ENCODE measurements at regions not wholly inside any gene's neighbourhood (a gene's known extent, or its start where the extent isn't known, plus 50 kb on each side); places are given as distances from the start of the nearest gene placed in this dataset.

GRCh38 chr13:74300162-74300561, 166.0 kb upstream of the KLF12 start (continued):
- no peak for TF ChIP-seq BCLAF1 (IDR thresholded peaks at IDR 0.05)
- no peak for TF ChIP-seq TBL1XR1 (IDR thresholded peaks at IDR 0.05; ENCODE audit: low read depth, low read length)
- TF ChIP-seq HSF1 (IDR thresholded peaks at IDR 0.05; ENCODE audit: low read depth, low read length): no peak
- no peak for TF ChIP-seq E2F8 (IDR thresholded peaks at IDR 0.05; ENCODE audit: low read depth, partially characterized antibody)
- TF ChIP-seq POLR2AphosphoS2 (IDR thresholded peaks at IDR 0.05; ENCODE audit: low read depth, low read length): no peak
